ENCODE measurements at regions not wholly inside any gene's neighbourhood (a gene's known extent, or its start where the extent isn't known, plus 50 kb on each side); places are given as distances from the start of the nearest gene placed in this dataset.

GRCh38 chr5:119820016-119820415 is 190.7 kb downstream of the FAM170A start:
- TF ChIP-seq LBX2 (CRISPR knock-in tag; IDR thresholded peaks at IDR 0.05; ENCODE audit: borderline replicate concordance) (no peak), RNF2 (conservative IDR thresholded peaks at IDR 0.05; ENCODE audit: low read depth) (no peak), ZNF556 (CRISPR knock-in tag; IDR thresholded peaks at IDR 0.05; ENCODE audit: borderline replicate concordance) (no peak), FOXK2 (IDR thresholded peaks at IDR 0.05) (no peak), SMARCC2 (IDR thresholded peaks at IDR 0.05) (no peak), POLR2A (IDR thresholded peaks at IDR 0.05; ENCODE audit: insufficient read depth in 1 of 2, low read depth in 2 of 2, low read length in 2 of 2) (no peak), ZSCAN30 (CRISPR knock-in tag; IDR thresholded peaks at IDR 0.05) (no peak)

Measured in HepG2 (cell line).